Tibial nerve (tissue), 4 donors: ENCODE measurements at regions not wholly inside any gene's neighbourhood (a gene's known extent, or its start where the extent isn't known, plus 50 kb on each side); places are given as distances from the start of the nearest gene placed in this dataset.
"Not testable (repeated sequence)": the region's sequence is repeated elsewhere in the genome, so short reads cannot be mapped to it uniquely, and the experiment has no call there.

Experiments used
- DNase-seq, 2 donors: peaks; one replicate each; pipeline ENCODE4 v3.0.0-alpha.2; 2019; ENCODE audit warnings: low spot score in 2 of 2
- H3K27ac ChIP-seq, 4 donors: fragments of 200-600 bp; sonication (generic) in 3 of 4; one replicate each; pipeline ENCODE4 v1.5.1; 2017 to 2019; ENCODE audit warnings: mild to moderate bottlenecking in 1 of 4
- H3K27me3 ChIP-seq, 2 donors: fragments of 200-600 bp; sonication (generic) in 1 of 2; one replicate each; pipeline versions ENCODE4 v1.5.1 to v1.6.0; 2017 to 2019
- H3K36me3 ChIP-seq, 3 donors: fragments of 200-600 bp; sonication (generic); one replicate each; pipeline ENCODE4 v1.5.1; 2018 to 2019
- H3K4me1 ChIP-seq, 4 donors: fragments of 200-600 bp; sonication (generic) in 3 of 4; one replicate each; pipeline ENCODE4 v1.5.1; 2017 to 2019
- H3K4me3 ChIP-seq, 4 donors: fragments of 200-600 bp; sonication (generic) in 3 of 4; one replicate each; pipeline ENCODE4 v1.5.1; 2017 to 2019; ENCODE audit warnings: mild to moderate bottlenecking in 1 of 4, moderate library complexity in 1 of 4
- H3K9me3 ChIP-seq, 4 donors: fragments of 200-600 bp; sonication (generic) in 3 of 4; one replicate each; pipeline ENCODE4 v1.5.1; 2017 to 2019
- EP300 ChIP-seq, 2 donors: sonication (generic); formaldehyde crosslinking; IDR thresholded peaks; one replicate each; pipeline ENCODE4 v1.6.1; 2017; ENCODE audit warnings: antibody characterized with exemption in 2 of 2, mild to moderate bottlenecking in 1 of 2
- POLR2A ChIP-seq, 2 donors: fragments of 450-650 bp; IDR thresholded peaks; one replicate each; pipeline ENCODE4 v1.6.1; 2017; ENCODE audit warnings: antibody characterized with exemption in 2 of 2, mild to moderate bottlenecking in 2 of 2, moderate library complexity in 2 of 2
- WGBS, 2 donors: methylation state at CpG; one replicate each; pipeline ENCODE4 v1.1.5; 2018; 5-methylcytosine and 5-hydroxymethylcytosine counted together
- TF ChIP-seq, protein P1 (sequence below), 5 experiments: fragments of 200-600 bp in 3 of 5; fragments of 450-650 bp in 2 of 5; sonication (generic) in 3 of 5; IDR thresholded peaks; one replicate each; pipeline ENCODE4 v1.5.1; 2016 to 2019; ENCODE audit warnings: antibody characterized with exemption in 5 of 5, mild to moderate bottlenecking in 3 of 5, moderate library complexity in 2 of 5

DNA sequence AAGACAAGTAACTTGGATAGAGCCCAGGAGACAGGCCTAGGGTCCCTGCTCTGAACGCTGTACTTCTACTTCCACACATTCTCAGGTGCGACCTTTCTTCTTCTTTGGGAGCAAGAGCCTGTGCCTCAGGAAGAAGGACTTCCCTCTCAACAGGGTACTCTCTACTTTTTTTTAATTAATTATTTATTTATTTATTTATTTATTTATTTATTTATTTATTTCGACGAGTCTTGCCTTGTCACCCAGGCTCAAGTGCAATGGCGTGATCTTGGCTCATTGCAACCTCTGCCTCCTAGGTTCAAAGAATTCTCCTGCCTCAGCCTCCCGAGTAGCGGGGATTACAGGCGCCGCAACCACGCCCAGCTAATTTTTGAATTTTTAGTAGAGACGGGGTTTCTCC is 361.6 kb downstream of the FAM72C start:
- Histone ChIP-seq H3K36me3 (no peaks in the 10 kb centered on the region), H3K9me3 (no peaks in the 10 kb centered on the region), H3K27me3 (no peaks in the 10 kb centered on the region), H3K4me3 (no peak overlapping the region), H3K4me1 (no peaks in the 10 kb centered on the region), H3K27ac (no peak overlapping the region)
- TF ChIP-seq EP300 (IDR thresholded peaks at IDR 0.05) (no peak), POLR2A (IDR thresholded peaks at IDR 0.05) (no peak)
- TF ChIP-seq, protein P1, sequence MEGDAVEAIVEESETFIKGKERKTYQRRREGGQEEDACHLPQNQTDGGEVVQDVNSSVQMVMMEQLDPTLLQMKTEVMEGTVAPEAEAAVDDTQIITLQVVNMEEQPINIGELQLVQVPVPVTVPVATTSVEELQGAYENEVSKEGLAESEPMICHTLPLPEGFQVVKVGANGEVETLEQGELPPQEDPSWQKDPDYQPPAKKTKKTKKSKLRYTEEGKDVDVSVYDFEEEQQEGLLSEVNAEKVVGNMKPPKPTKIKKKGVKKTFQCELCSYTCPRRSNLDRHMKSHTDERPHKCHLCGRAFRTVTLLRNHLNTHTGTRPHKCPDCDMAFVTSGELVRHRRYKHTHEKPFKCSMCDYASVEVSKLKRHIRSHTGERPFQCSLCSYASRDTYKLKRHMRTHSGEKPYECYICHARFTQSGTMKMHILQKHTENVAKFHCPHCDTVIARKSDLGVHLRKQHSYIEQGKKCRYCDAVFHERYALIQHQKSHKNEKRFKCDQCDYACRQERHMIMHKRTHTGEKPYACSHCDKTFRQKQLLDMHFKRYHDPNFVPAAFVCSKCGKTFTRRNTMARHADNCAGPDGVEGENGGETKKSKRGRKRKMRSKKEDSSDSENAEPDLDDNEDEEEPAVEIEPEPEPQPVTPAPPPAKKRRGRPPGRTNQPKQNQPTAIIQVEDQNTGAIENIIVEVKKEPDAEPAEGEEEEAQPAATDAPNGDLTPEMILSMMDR (IDR thresholded peaks at IDR 0.05), result no peak
- WGBS, 2 donors, result 93 to 94% methylated on average over 11 of the region's 11 CpGs
- DNase-seq, result no peak

GRCh38 chr1:143604887-143605286 is 366.9 kb downstream of the FAM72C start:
- H3K36me3 ChIP-seq, result no peaks in the 10 kb centered on the region
- H3K4me1 ChIP-seq, result no peaks in the 10 kb centered on the region
- H3K9me3 ChIP-seq, result no peaks in the 10 kb centered on the region
- H3K4me3 ChIP-seq, result no peak overlapping the region
- no peaks in the 10 kb centered on the region for H3K27me3 ChIP-seq
- H3K27ac ChIP-seq, result no peak overlapping the region
- DNase-seq, result no peak
- no peak for TF ChIP-seq EP300 (IDR thresholded peaks at IDR 0.05)
- no peak for TF ChIP-seq POLR2A (IDR thresholded peaks at IDR 0.05)
- TF ChIP-seq, protein P1 (IDR thresholded peaks at IDR 0.05), result no peak

DNA sequence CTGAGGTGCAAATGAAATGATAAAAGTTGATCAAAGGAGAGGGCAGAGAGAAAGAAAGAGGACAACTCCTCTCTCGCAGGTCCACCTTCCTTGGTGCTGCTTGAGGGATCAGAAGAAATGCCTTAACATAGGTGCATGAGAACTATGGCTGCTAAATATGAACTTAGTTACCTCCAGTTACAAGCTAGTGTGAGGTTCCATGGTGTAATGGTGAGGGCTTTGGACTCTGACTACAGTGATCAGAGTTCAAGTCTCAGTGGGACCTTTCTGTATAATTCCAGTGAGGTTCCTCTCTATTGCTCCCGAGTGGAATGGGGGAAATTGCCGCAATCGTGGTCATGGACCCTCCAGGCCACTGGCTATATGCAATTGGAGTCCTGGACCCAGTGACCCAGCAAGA is 387.3 kb downstream of the FAM72C start:
- H3K9me3 ChIP-seq, result no peaks in the 10 kb centered on the region
- DNase-seq, result no peak
- no peaks in the 10 kb centered on the region for H3K36me3 ChIP-seq
- no peaks in the 10 kb centered on the region for H3K4me1 ChIP-seq
- H3K27ac ChIP-seq, result no peak overlapping the region
- no peak overlapping the region for H3K4me3 ChIP-seq
- 70 to 81% methylated on average over 4 of the region's 4 CpGs for WGBS, 2 donors
- H3K27me3 ChIP-seq, result no peaks in the 10 kb centered on the region
- TF ChIP-seq, protein P1 (IDR thresholded peaks at IDR 0.05), result no peak
- TF ChIP-seq EP300 (IDR thresholded peaks at IDR 0.05), result no peak
- TF ChIP-seq POLR2A (IDR thresholded peaks at IDR 0.05), result no peak

GRCh38 chr1:143574891-143575520 is 396.8 kb downstream of the FAM72C start:
- no peak overlapping the region for H3K4me3 ChIP-seq
- peaks cover 0 to 6% (median 0%) of the 10 kb centered on the region in 4 donors for H3K9me3 ChIP-seq
- TF ChIP-seq EP300 (IDR thresholded peaks at IDR 0.05) (no peak), POLR2A (IDR thresholded peaks at IDR 0.05) (no peak)
- TF ChIP-seq, protein P1 (IDR thresholded peaks at IDR 0.05), result no peak
- no peak for DNase-seq
- no peaks in the 10 kb centered on the region for H3K36me3 ChIP-seq
- H3K4me1 ChIP-seq, result no peaks in the 10 kb centered on the region
- WGBS, 2 donors, result 87 to 89% methylated on average over 21 to 28 of the region's 33 CpGs
- H3K27ac ChIP-seq, result no peak overlapping the region
- no peaks in the 10 kb centered on the region for H3K27me3 ChIP-seq

DNA sequence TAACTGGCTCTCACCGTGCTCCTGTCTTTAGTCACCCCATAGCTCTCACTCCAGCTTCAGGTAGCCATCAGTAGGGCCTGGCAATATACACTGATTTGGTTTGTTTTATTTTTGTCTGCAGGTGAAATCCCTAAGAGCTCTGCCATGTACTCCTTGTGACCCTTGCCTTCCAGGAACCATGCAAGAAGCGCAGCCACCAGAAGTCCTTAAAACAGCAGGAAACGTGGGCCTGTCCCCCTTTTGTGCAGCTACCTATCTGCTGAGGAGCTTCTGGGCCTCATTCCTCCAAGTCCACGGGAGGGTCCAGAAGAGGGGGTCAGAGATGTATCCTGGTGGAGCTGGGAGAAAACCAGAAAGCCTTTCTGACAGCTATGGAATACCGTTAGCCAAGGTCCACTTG is 399.1 kb downstream of the FAM72C start:
- not testable (repeated sequence) for H3K4me3 ChIP-seq, DNase-seq, H3K4me1 ChIP-seq, H3K9me3 ChIP-seq, H3K36me3 ChIP-seq, H3K27ac ChIP-seq, H3K27me3 ChIP-seq
- 65 to 72% methylated on average over 5 of the region's 5 CpGs for WGBS, 2 donors

- H3K27ac ChIP-seq, H3K9me3 ChIP-seq, DNase-seq, H3K4me3 ChIP-seq, H3K4me1 ChIP-seq, H3K27me3 ChIP-seq, H3K36me3 ChIP-seq: not testable (repeated sequence)
- WGBS, 2 donors, result 69 to 80% methylated on average over 13 to 20 of the region's 20 CpGs
Measured at GRCh38 chr1:143563761-143564160, 408.0 kb downstream of the FAM72C start.
